ENCODE measurements at regions not wholly inside any gene's neighbourhood (a gene's known extent, or its start where the extent isn't known, plus 50 kb on each side); places are given as distances from the start of the nearest gene placed in this dataset.

- TF ChIP-seq CTCF (IDR thresholded peaks at IDR 0.05) (no peak), POLR2A (IDR thresholded peaks at IDR 0.05) (no peak)
Measured at GRCh38 chr1:99537886-99538617, 107.9 kb upstream of the PALMD start.

Measured in right lobe of liver (tissue), 4 donors.